ENCODE measurements at regions not wholly inside any gene's neighbourhood (a gene's known extent, or its start where the extent isn't known, plus 50 kb on each side); places are given as distances from the start of the nearest gene placed in this dataset.
"Not testable (repeated sequence)": the region's sequence is repeated elsewhere in the genome, so short reads cannot be mapped to it uniquely, and the experiment has no call there.

GRCh38 chr22:49015459-49015858, 812.2 kb downstream of the BRD1 start:
- no peak for DNase-seq

- no peak for DNase-seq
Measured at GRCh38 chr22:49014227-49015201, 813.2 kb downstream of the BRD1 start.

- no peak for DNase-seq
Measured at GRCh38 chr22:49013707-49014106, 814.0 kb downstream of the BRD1 start.

GRCh38 chr22:49012712-49013395, 814.8 kb downstream of the BRD1 start:
- no peak for DNase-seq

GRCh38 chr22:49011769-49012648, 815.7 kb downstream of the BRD1 start:
- no peak for DNase-seq

GRCh38 chr22:49011379-49011768, 816.3 kb downstream of the BRD1 start:
- no peak for DNase-seq

GRCh38 chr22:49010901-49011300, 816.8 kb downstream of the BRD1 start:
- no peak for DNase-seq

- DNase-seq: no peak
Measured at GRCh38 chr22:49010070-49010863, 817.4 kb downstream of the BRD1 start.

GRCh38 chr22:49009359-49010063, 818.2 kb downstream of the BRD1 start:
- DNase-seq: no peak

- DNase-seq: no peak
Measured at GRCh38 chr22:49008682-49009235, 818.9 kb downstream of the BRD1 start.

GRCh38 chr22:49007013-49007653, 820.5 kb downstream of the BRD1 start:
- DNase-seq: no peak

GRCh38 chr22:49006207-49007012, 821.3 kb downstream of the BRD1 start:
- DNase-seq: no peak

- no peak for DNase-seq
Measured at GRCh38 chr22:49005557-49005956, 822.1 kb downstream of the BRD1 start.

- no peak for DNase-seq
Measured at GRCh38 chr22:49004484-49005399, 822.9 kb downstream of the BRD1 start.

- DNase-seq: not testable (repeated sequence)
Measured at GRCh38 chr22:48997605-48998004, 830.1 kb downstream of the BRD1 start.

- DNase-seq: no peak
Measured at GRCh38 chr22:48993655-48994054, 834.0 kb downstream of the BRD1 start.

- no peak for DNase-seq
Measured at GRCh38 chr22:48984639-48985038, 843.0 kb downstream of the BRD1 start.

- DNase-seq: no peak
Measured at GRCh38 chr22:48982321-48982905, 845.3 kb downstream of the BRD1 start.

Measured in NCI-H187 (cell line).